ENCODE measurements at regions not wholly inside any gene's neighbourhood (a gene's known extent, or its start where the extent isn't known, plus 50 kb on each side); places are given as distances from the start of the nearest gene placed in this dataset.

DNA sequence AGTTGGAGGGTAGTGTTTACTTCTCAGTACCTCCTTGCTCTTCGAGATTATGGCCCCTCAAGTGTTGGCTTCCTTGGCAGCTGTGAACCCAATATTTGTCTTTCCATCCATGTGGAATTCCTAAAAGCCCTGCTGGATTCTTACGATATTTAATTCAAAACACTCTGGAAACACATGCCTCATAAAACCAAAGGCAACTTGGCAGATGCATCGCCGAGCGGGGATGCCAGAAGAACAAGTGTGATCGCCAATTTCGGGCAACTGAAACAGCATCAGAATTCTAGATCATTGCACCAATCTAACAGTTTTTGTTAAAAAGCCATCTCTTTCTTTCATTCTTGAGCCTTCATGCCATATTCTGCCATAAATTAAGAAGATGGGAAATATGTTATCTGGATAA is 934.4 kb downstream of the AACS start:
- intact Hi-C loops (cut with DNase I), result no loop called here
- 78 to 85% (median 81%) methylated on average over 7 of the region's 7 CpGs for WGBS, 4 donors
- no peak for TF ChIP-seq POLR2A (IDR thresholded peaks at IDR 0.05)
- TF ChIP-seq, protein P1, sequence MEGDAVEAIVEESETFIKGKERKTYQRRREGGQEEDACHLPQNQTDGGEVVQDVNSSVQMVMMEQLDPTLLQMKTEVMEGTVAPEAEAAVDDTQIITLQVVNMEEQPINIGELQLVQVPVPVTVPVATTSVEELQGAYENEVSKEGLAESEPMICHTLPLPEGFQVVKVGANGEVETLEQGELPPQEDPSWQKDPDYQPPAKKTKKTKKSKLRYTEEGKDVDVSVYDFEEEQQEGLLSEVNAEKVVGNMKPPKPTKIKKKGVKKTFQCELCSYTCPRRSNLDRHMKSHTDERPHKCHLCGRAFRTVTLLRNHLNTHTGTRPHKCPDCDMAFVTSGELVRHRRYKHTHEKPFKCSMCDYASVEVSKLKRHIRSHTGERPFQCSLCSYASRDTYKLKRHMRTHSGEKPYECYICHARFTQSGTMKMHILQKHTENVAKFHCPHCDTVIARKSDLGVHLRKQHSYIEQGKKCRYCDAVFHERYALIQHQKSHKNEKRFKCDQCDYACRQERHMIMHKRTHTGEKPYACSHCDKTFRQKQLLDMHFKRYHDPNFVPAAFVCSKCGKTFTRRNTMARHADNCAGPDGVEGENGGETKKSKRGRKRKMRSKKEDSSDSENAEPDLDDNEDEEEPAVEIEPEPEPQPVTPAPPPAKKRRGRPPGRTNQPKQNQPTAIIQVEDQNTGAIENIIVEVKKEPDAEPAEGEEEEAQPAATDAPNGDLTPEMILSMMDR (IDR thresholded peaks at IDR 0.05), result no peak
- Histone ChIP-seq H3K4me3 (no peak overlapping the region), H3K27me3 (no peaks in the 10 kb centered on the region), H3K9me3 (replicated peaks in 1 of 3) (no peaks in the 10 kb centered on the region), H3K4me1 (replicated peaks in 1 of 2) (no peaks in the 10 kb centered on the region), H3K36me3 (replicated peaks in 1 of 2) (no peaks in the 10 kb centered on the region), H3K27ac (no peak overlapping the region)
- no peak for DNase-seq

DNA sequence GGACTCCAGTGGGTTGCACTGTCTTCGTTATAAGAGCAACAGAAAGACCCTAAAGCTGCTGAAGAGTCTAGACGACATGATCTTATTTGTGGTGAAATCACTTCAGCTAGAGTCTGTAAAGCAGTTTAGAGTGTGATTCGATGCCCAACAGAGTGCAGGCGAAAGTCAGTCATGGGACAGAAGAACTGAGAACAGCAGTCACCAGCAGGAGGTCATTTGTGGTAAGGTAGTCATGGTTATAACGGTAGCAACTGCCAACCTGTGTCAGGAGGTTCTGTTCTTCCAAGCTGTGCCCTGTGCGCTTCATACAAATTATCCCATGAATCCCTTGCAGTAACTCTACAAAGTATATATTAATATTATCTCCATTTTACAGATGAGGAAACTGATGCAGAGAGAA is 954.1 kb downstream of the AACS start:
- intact Hi-C loops (cut with DNase I), result no loop called here
- Histone ChIP-seq H3K27ac (no peak overlapping the region), H3K4me3 (no peak overlapping the region), H3K4me1 (replicated peaks in 1 of 2) (no peaks in the 10 kb centered on the region), H3K36me3 (replicated peaks in 1 of 2) (no peaks in the 10 kb centered on the region), H3K9me3 (replicated peaks in 1 of 3) (peaks cover 0 to 8% (median 0%) of the 10 kb centered on the region in 3 donors), H3K27me3 (no peaks in the 10 kb centered on the region)
- WGBS, 4 donors, result 68 to 75% (median 70%) methylated on average over 6 of the region's 6 CpGs
- TF ChIP-seq, protein P1 (IDR thresholded peaks at IDR 0.05), result no peak
- TF ChIP-seq POLR2A (IDR thresholded peaks at IDR 0.05), result no peak
- no peak for DNase-seq

GRCh38 chr12:126021675-126022074 is 956.4 kb downstream of the AACS start:
- intact Hi-C loops (cut with DNase I), result no loop called here
- no peak overlapping the region for H3K4me3 ChIP-seq
- H3K9me3 ChIP-seq (replicated peaks in 1 of 3), result peaks cover 0 to 8% (median 0%) of the 10 kb centered on the region in 3 donors
- no peaks in the 10 kb centered on the region for H3K36me3 ChIP-seq (replicated peaks in 1 of 2)
- TF ChIP-seq, protein P1 (IDR thresholded peaks at IDR 0.05), result no peak
- no peaks in the 10 kb centered on the region for H3K4me1 ChIP-seq (replicated peaks in 1 of 2)
- DNase-seq, result no peak
- H3K27ac ChIP-seq, result no peak overlapping the region
- no peaks in the 10 kb centered on the region for H3K27me3 ChIP-seq
- WGBS, 4 donors, result 65 to 78% (median 71%) methylated on average over 2 of the region's 2 CpGs

GRCh38 chr12:126027825-126028224 is 962.6 kb downstream of the AACS start:
- DNase-seq, result no peak
- H3K36me3 ChIP-seq (replicated peaks in 1 of 2), result no peaks in the 10 kb centered on the region
- H3K9me3 ChIP-seq (replicated peaks in 1 of 3), result no peaks in the 10 kb centered on the region
- H3K27me3 ChIP-seq, result no peaks in the 10 kb centered on the region
- intact Hi-C loops (cut with DNase I), result no loop called here
- H3K4me1 ChIP-seq (replicated peaks in 1 of 2), result no peaks in the 10 kb centered on the region
- WGBS, 4 donors, result 74 to 80% (median 79%) methylated on average over 2 of the region's 2 CpGs
- TF ChIP-seq, protein P1 (IDR thresholded peaks at IDR 0.05), result no peak
- TF ChIP-seq POLR2A (IDR thresholded peaks at IDR 0.05), result no peak
- no peak overlapping the region for H3K4me3 ChIP-seq
- H3K27ac ChIP-seq, result no peak overlapping the region

Data from adrenal gland (tissue), 9 donors.